Skeletal muscle satellite cell (primary cell): ENCODE measurements at regions not wholly inside any gene's neighbourhood (a gene's known extent, or its start where the extent isn't known, plus 50 kb on each side); places are given as distances from the start of the nearest gene placed in this dataset.
"Not testable (repeated sequence)": the region's sequence is repeated elsewhere in the genome, so short reads cannot be mapped to it uniquely, and the experiment has no call there.

Experiments
- H3K27me3 ChIP-seq: 2 replicates; pipeline ENCODE4 v1.7.0; 2013; ENCODE audit warnings: low read length; ENCODE audit not compliant: control insufficient read depth, insufficient read depth
- H3K36me3 ChIP-seq: 2 replicates; pipeline ENCODE4 v1.7.0; 2013; ENCODE audit warnings: mild to moderate bottlenecking, control low read depth, low read length; ENCODE audit not compliant: insufficient read depth
- H3K4me1 ChIP-seq: 2 replicates; pipeline ENCODE4 v1.7.0; 2013; ENCODE audit warnings: low read length; ENCODE audit not compliant: control insufficient read depth, insufficient read depth
- H3K4me2 ChIP-seq: 2 replicates; pipeline ENCODE4 v1.7.0; 2013; ENCODE audit warnings: mild to moderate bottlenecking, low read length
- H3K4me3 ChIP-seq: 2 replicates; pipeline ENCODE4 v1.7.0; 2013; ENCODE audit warnings: low read length
- H3K9ac ChIP-seq: 2 replicates; pipeline ENCODE4 v1.7.0; 2013; ENCODE audit warnings: mild to moderate bottlenecking, low read depth, low read length, moderate library complexity
- H3K9me3 ChIP-seq: replicated peaks from 2 replicates; pipeline ENCODE4 v1.7.0; 2013; ENCODE audit warnings: mild to moderate bottlenecking, control low read depth, low read length

DNA sequence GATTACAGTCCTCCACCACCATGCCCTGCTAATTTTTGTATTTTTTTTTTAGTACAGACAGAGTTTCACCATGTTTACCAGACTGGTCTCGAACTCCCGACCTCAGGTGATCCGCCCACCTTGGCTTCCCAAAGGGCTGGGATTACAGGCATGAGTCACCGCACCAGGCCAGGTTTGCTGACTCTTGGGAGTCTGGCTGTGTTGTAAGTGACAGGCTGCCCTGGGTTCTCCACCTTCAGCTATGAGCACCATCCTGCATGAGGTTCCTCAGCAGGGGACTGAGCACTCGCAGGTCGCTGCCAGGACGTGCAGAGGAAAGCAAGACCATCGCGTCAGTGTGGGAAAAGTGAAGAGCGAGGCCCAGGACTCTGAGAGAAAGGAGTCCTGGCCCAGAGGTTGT is 112.6 kb upstream of the NDUFV2 start:
- no peaks in the 10 kb centered on the region for H3K9me3 ChIP-seq
- no peak overlapping the region for H3K9ac ChIP-seq
- no peaks in the 10 kb centered on the region for H3K27me3 ChIP-seq
- no peak overlapping the region for H3K4me2 ChIP-seq
- no peaks in the 10 kb centered on the region for H3K36me3 ChIP-seq
- no peak overlapping the region for H3K4me3 ChIP-seq
- peaks cover 27% of the 10 kb centered on the region for H3K4me1 ChIP-seq

DNA sequence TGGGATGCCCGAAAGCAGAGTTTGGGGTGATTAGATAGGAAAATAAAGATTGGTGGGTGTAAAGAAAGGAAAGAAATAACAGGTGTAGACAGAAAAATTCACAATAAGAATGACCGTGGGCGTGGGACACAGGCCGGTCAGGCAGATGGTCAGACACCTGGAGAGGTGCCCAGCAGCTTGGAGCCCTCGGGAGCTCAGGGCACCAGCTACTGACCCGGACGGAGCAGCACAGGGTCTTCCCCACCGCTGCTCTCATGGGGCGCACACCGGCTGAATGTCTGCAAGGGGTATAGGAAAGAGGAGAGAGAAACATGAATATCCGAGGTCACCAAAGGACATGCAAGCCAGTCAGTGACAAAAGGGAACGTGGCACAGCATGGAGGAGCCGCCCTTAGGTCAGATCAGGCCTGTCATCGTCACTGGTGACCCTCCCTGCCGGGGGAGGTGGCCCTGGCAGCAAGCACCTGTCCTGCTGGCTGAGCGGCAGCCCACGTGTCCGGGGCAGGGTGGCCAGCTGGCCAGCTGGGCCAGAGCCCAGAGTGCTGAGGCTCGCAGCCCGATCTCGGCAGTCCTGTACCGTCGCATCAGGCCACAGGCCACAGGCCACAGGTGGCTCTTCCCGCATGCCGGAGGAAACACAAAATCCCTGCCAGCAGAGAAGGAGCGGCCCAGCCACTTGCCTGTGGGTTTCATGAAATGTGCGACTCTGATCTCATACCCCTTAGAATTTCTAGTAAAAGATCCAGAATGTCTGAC is 112.0 kb upstream of the NDUFV2 start:
- peak overlapping the region; percentile 6 for H3K4me2 ChIP-seq
- H3K4me1 ChIP-seq: peaks cover 27% of the 10 kb centered on the region
- H3K27me3 ChIP-seq: no peaks in the 10 kb centered on the region
- H3K4me3 ChIP-seq: no peak overlapping the region
- H3K9ac ChIP-seq: no peak overlapping the region
- no peaks in the 10 kb centered on the region for H3K36me3 ChIP-seq
- H3K9me3 ChIP-seq: no peaks in the 10 kb centered on the region

DNA sequence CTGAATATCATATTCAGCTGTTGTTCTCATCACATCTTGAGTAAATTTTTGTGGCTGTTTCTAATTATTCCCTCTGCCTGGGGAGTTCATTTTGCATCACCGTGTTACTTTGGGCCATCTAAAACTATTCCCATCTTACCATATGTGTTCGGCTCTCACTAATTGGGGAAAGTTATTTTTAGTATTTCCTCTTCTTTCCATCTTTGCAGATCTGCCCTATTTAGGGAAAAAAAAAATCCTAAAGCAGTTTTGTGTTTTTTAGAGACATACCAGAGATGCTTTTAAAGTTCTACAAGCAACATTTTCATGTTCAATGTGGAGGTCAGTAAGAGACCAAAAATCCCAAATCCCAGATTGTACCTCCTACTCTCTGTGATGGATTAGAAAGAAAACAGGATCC is 111.3 kb upstream of the NDUFV2 start:
- Histone ChIP-seq H3K4me1 (peaks cover 30% of the 10 kb centered on the region), H3K4me2 (no peak overlapping the region), H3K36me3 (no peaks in the 10 kb centered on the region), H3K9ac (no peak overlapping the region), H3K4me3 (no peak overlapping the region), H3K27me3 (no peaks in the 10 kb centered on the region), H3K9me3 (no peaks in the 10 kb centered on the region)

GRCh38 chr18:8992500-8992899 is 110.0 kb upstream of the NDUFV2 start:
- not testable (repeated sequence) for H3K36me3 ChIP-seq, H3K27me3 ChIP-seq

DNA sequence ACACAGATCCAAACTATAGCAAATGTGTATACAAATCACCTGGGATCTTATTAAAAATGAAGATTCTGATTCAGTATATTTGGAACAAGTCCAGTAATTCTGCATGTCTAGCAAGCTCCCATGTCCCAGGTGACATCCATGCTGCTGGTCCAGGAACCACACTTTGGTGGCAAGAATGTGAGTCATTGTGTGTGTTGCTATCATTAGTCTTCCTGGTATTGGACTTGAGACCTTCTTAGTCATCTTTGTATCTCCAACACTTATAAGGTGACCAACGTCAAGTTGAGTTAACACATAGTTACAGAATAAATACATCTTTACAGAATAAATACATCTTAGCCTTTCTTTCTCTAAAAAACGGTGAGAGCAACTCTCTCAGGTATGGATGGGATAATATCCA is 107.9 kb upstream of the NDUFV2 start:
- Histone ChIP-seq H3K4me3 (no peak overlapping the region), H3K9ac (no peak overlapping the region), H3K36me3 (no peaks in the 10 kb centered on the region), H3K9me3 (no peaks in the 10 kb centered on the region), H3K4me2 (no peak overlapping the region), H3K4me1 (peaks cover 37% of the 10 kb centered on the region), H3K27me3 (no peaks in the 10 kb centered on the region)

More at GRCh38 chr18:8992500-8992899, 110.0 kb upstream of the NDUFV2 start:
- H3K4me1 ChIP-seq: peaks cover 33% of the 10 kb centered on the region
- not testable (repeated sequence) for H3K4me3 ChIP-seq, H3K4me2 ChIP-seq, H3K9ac ChIP-seq, H3K9me3 ChIP-seq

DNA sequence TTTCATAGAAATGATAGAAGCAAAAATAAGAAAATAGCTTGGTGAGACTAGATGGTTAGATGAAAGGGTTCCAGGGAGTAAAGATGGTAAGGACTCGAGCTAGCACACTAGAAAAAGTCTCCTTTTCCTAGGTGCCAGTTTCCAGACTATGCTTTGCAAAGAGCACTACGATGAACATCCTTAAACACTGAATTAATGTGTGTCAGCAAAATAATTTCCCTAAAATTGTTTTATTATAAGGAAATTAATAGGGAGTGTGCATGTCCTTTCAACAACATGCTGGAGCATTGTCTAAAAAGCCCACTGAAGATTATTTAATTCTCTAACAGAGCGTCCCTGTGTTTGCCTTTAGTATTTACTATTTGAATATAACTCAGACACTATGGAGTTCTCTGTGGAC is 107.4 kb upstream of the NDUFV2 start:
- H3K4me3 ChIP-seq: no peak overlapping the region
- no peaks in the 10 kb centered on the region for H3K36me3 ChIP-seq
- H3K9ac ChIP-seq: no peak overlapping the region
- H3K9me3 ChIP-seq: no peaks in the 10 kb centered on the region
- no peaks in the 10 kb centered on the region for H3K27me3 ChIP-seq
- peaks cover 32% of the 10 kb centered on the region for H3K4me1 ChIP-seq
- no peak overlapping the region for H3K4me2 ChIP-seq

DNA sequence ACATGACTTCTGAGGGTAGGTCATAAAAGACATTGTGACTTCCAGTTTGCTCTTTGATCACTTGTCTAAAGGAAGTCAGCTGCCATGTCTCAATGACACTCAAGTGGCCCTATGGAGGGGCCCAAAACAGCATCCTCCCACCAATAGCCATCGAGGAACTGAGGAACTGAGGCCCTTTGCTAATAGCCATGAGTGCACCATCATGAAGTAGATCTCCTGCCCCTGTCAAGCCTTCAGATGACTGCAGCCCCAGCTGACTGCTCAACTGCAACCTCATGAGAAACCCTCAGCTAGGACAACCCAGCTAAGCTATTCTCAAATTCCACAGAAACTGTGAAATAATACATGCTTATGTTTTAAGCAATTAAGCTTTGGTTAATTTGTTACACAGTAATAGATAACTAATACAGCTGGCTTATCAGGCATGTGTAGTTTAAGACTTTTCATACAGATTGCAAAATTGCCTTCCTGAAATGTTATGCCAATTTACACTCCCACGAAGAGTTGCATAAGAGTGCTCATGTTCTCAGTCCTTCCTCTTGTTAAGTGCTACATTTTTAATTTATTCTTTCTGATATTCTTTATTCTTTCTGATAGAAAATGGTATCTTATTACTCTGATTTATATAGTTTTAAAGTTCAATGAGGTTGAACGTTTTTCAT is 105.6 kb upstream of the NDUFV2 start:
- Histone ChIP-seq H3K4me3 (no peak overlapping the region), H3K9me3 (no peaks in the 10 kb centered on the region), H3K4me1 (peaks cover 21% of the 10 kb centered on the region), H3K4me2 (no peak overlapping the region), H3K9ac (no peak overlapping the region), H3K27me3 (no peaks in the 10 kb centered on the region), H3K36me3 (no peaks in the 10 kb centered on the region)

- Histone ChIP-seq H3K4me3 (no peak overlapping the region), H3K9me3 (no peaks in the 10 kb centered on the region), H3K27me3 (no peaks in the 10 kb centered on the region), H3K36me3 (no peaks in the 10 kb centered on the region), H3K4me1 (peaks cover 21% of the 10 kb centered on the region), H3K9ac (no peak overlapping the region), H3K4me2 (no peak overlapping the region)
Measured at GRCh38 chr18:8997634-8998033, 104.9 kb upstream of the NDUFV2 start.

DNA sequence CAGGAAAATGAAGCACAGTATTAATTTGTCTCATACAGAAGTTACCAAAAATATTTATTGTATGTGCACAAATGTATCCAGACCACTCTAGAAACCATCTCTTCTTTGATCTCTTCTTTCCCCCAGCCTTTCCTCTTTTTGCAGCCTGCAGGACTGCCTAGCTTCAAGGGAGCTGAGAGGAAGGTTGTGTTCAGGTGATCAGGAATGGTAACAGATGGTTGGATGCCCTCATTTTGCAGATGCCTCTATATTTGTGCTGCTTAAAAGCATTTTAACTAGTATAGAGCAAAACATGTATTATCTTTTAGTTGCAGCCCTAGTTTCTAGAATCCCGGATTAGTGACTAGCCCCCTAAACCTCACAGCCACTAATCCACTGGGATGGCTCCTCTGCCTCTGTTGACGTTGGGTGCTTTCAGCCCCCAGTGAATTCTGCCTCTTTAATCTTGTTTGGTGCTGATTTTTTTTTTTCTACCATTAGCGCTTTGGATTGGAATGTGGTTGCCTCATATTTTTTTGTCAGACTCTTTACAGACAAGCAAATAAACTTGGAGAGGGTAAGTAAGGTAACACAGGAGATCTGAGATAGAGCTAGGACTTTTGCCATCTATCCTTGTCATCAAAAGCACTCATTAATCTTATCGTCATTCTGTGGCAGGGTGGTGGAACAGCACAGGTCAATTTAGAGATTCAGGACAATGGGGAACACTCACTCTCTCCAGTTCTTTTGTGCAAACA is 103.8 kb upstream of the NDUFV2 start:
- Histone ChIP-seq H3K9ac (no peak overlapping the region), H3K36me3 (no peaks in the 10 kb centered on the region), H3K4me3 (no peak overlapping the region), H3K4me1 (peaks cover 21% of the 10 kb centered on the region), H3K4me2 (peak overlapping the region; percentile 16), H3K9me3 (no peaks in the 10 kb centered on the region), H3K27me3 (no peaks in the 10 kb centered on the region)

GRCh38 chr18:8999872-9000271 is 102.6 kb upstream of the NDUFV2 start:
- Histone ChIP-seq H3K4me3 (no peak overlapping the region), H3K9ac (no peak overlapping the region), H3K4me2 (no peak overlapping the region), H3K4me1 (peaks cover 21% of the 10 kb centered on the region), H3K36me3 (no peaks in the 10 kb centered on the region), H3K27me3 (no peaks in the 10 kb centered on the region), H3K9me3 (no peaks in the 10 kb centered on the region)

DNA sequence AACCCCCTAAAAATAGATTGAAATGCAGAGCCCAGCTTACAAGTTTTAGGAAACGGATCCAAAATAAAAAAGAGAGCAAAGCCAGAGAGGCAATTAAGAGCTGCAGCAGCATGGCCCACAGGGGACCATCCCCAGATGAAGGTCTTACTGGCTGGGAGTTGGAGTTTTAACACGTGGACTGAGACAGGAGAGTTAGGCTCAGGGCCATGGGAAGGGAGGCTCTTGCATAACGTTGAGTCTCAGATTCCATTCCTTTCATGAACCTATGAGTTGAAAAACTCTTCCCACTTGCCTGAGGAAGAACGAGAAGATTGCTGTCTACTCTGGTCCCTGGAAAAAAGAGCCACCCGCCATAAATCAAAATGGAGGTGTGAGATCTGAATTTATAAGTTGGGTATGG is 101.8 kb upstream of the NDUFV2 start:
- no peak overlapping the region for H3K4me3 ChIP-seq

More for the DNA sequence above, 101.8 kb upstream of the NDUFV2 start:
- no peak overlapping the region for H3K4me2 ChIP-seq
- no peaks in the 10 kb centered on the region for H3K9me3 ChIP-seq
- peaks cover 21% of the 10 kb centered on the region for H3K4me1 ChIP-seq
- H3K9ac ChIP-seq: no peak overlapping the region
- no peaks in the 10 kb centered on the region for H3K36me3 ChIP-seq
- H3K27me3 ChIP-seq: no peaks in the 10 kb centered on the region
